Stimulated activated CD8-positive, alpha-beta memory T cell treated with anti-CD3 and anti-CD28 coated beads, Interleukin-12 subunit alpha, Interleukin-12 subunit beta, amount 100 ng/mL, for 4 hours (primary cell): ENCODE measurements at regions not wholly inside any gene's neighbourhood (a gene's known extent, or its start where the extent isn't known, plus 50 kb on each side); places are given as distances from the start of the nearest gene placed in this dataset.

Experiments used
- DNase-seq: peaks from one replicate; pipeline ENCODE4 v3.0.0-alpha.2; 2020; ENCODE audit warnings: low read depth

- DNase-seq, result no peak
Measured at GRCh38 chr15:39313881-39314280, 267.0 kb upstream of the THBS1 start.

GRCh38 chr15:39315206-39315850, 265.6 kb upstream of the THBS1 start:
- no peak for DNase-seq

GRCh38 chr15:39317225-39317624, 263.7 kb upstream of the THBS1 start:
- no peak for DNase-seq

GRCh38 chr15:39318231-39318630, 262.6 kb upstream of the THBS1 start:
- no peak for DNase-seq

- no peak for DNase-seq
Measured at GRCh38 chr15:39320355-39320754, 260.5 kb upstream of the THBS1 start.

- DNase-seq, result no peak
Measured at GRCh38 chr15:39320886-39321285, 260.0 kb upstream of the THBS1 start.

- no peak for DNase-seq
Measured at GRCh38 chr15:39321977-39322376, 258.9 kb upstream of the THBS1 start.

- no peak for DNase-seq
Measured at GRCh38 chr15:39323157-39323556, 257.7 kb upstream of the THBS1 start.

GRCh38 chr15:39323706-39324105, 257.2 kb upstream of the THBS1 start:
- DNase-seq, result no peak

GRCh38 chr15:39326306-39326975, 254.4 kb upstream of the THBS1 start:
- DNase-seq, result no peak

- no peak for DNase-seq
Measured at GRCh38 chr15:39327005-39327730, 253.7 kb upstream of the THBS1 start.

- DNase-seq, result no peak
Measured at GRCh38 chr15:39330061-39330460, 250.8 kb upstream of the THBS1 start.

- DNase-seq, result no peak
Measured at GRCh38 chr15:39331584-39331983, 249.3 kb upstream of the THBS1 start.

- DNase-seq, result no peak
Measured at GRCh38 chr15:39332846-39333245, 248.0 kb upstream of the THBS1 start.

GRCh38 chr15:39333393-39333792, 247.5 kb upstream of the THBS1 start:
- no peak for DNase-seq

GRCh38 chr15:39333896-39334295, 247.0 kb upstream of the THBS1 start:
- no peak for DNase-seq

GRCh38 chr15:39336926-39337325, 244.0 kb upstream of the THBS1 start:
- DNase-seq, result no peak

GRCh38 chr15:39338251-39338650, 242.6 kb upstream of the THBS1 start:
- no peak for DNase-seq

GRCh38 chr15:39340903-39341645, 239.8 kb upstream of the THBS1 start:
- no peak for DNase-seq

- no peak for DNase-seq
Measured at GRCh38 chr15:39344662-39345141, 236.2 kb upstream of the THBS1 start.

GRCh38 chr15:39345176-39345575, 235.7 kb upstream of the THBS1 start:
- no peak for DNase-seq

GRCh38 chr15:39347453-39347852, 233.4 kb upstream of the THBS1 start:
- DNase-seq, result no peak
